Heart right ventricle (tissue), 16 donors: ENCODE measurements at regions not wholly inside any gene's neighbourhood (a gene's known extent, or its start where the extent isn't known, plus 50 kb on each side); places are given as distances from the start of the nearest gene placed in this dataset.

Source experiments
- ATAC-seq, 8 donors: fragments of 200-7000 bp; cut with Tn5 transposase; one replicate each; pipeline ENCODE4 v1.9.1; 2020; ENCODE audit warnings: mild to moderate bottlenecking in 8 of 8, moderate library complexity in 8 of 8, moderate number of reproducible peaks in 1 of 8
- DNase-seq, 2 donors: peaks; one replicate each; pipeline ENCODE4 v3.0.0-alpha.2; 2020
- H3K27ac ChIP-seq, 10 donors: fragments of 200-600 bp; sonication (generic) in 2 of 10; one replicate each; pipeline versions ENCODE4 v1.5.0 to v1.8.0; 2020 to 2022; ENCODE audit warnings: mild to moderate bottlenecking in 3 of 10
- H3K27me3 ChIP-seq, 7 donors: fragments of 200-600 bp; one replicate each; pipeline ENCODE4 v1.8.0; 2021 to 2022; ENCODE audit warnings: mild to moderate bottlenecking in 2 of 7
- H3K36me3 ChIP-seq, 9 donors: fragments of 200-600 bp; sonication (generic) in 1 of 9; one replicate each; pipeline versions ENCODE4 v1.5.0 to v1.8.0; 2020 to 2022; ENCODE audit warnings: mild to moderate bottlenecking in 2 of 9
- H3K4me1 ChIP-seq, 9 donors: fragments of 200-600 bp; sonication (generic) in 1 of 9; one replicate each; pipeline versions ENCODE4 v1.5.0 to v1.8.0; 2020 to 2022; ENCODE audit warnings: mild to moderate bottlenecking in 4 of 9
- H3K4me3 ChIP-seq, 10 donors: fragments of 200-600 bp; sonication (generic) in 2 of 10; one replicate each; pipeline versions ENCODE4 v1.5.0 to v1.8.0; 2020 to 2022; ENCODE audit warnings: mild to moderate bottlenecking in 7 of 10, moderate library complexity in 2 of 10
- H3K9me3 ChIP-seq, 11 donors: fragments of 200-600 bp in 10 of 11; sonication (generic) in 2 of 11; one replicate each; pipeline versions ENCODE4 v1.5.0 to v1.8.0; 2013 to 2022; ENCODE audit warnings: mild to moderate bottlenecking in 2 of 11, control low read depth in 1 of 11, moderate library complexity in 1 of 11
- WGBS, 2 donors: extraction: QIAGEN DNeasy Blood & Tissue Kit; methylation state at CpG; one replicate each; pipeline ENCODE4 v1.1.7; 2013; ENCODE audit warnings: inconsistent platforms in 1 of 2; 5-methylcytosine and 5-hydroxymethylcytosine counted together
- intact Hi-C, 10 donors: fragments of 100-400 bp; cut with DNase I; formaldehyde crosslinking; loops; one replicate each; pipeline versions ENCODE4 v1.11.1 to v1.14.2; 2022
- TF ChIP-seq, protein P1 (sequence below), 9 donors: fragments of 200-600 bp; sonication (generic) in 2 of 9; IDR thresholded peaks; one replicate each; pipeline versions ENCODE4 v1.5.0 to v1.8.0; 2021 to 2022; ENCODE audit warnings: antibody characterized with exemption in 9 of 9, mild to moderate bottlenecking in 5 of 9, moderate library complexity in 1 of 9
- donor health status: Arrhythmogenic right ventricular cardiomyopathy.
- donor health status: ischemic (EF 13 %, LVEDD 7.1; RV severe dilation, severe dysfunction).
- donor health status: healthy with polysubstance abuse.
- donor health status: DM: no; HTN: yes; CAD: no.
- donor health status: DM: no; HTN: no; CAD: no.
- donor health status: ischemic (EF 25% LVEDD 6.9; RV normal size, moderate dysfunction).
- donor health status: ischemic (EF 25% LVEDD 5.7; RV mildly dilated, moderate dysfunction).
- donor health status: healthy.
- donor health status: DM: yes; HTN: yes; CAD: no.
- donor health status: Ischemic cardiomyopathy.
- donor health status: ischemic (EF 35%, LVEDD 5.7; RV mildly dilated, moderate dysfunction).
- donor health status: nonischemic (EF 11% LVEDD 7.7; RV severe dilation, severe dysfunction).
- donor health status: DM: yes; HTN: yes; CAD: no.
- donor health status: PGD.
- donor health status: ischemic (EF 29% LVEDD 5.4; RV normal size, mild dysfunction).
- donor health status: nonischemic (EF 23%, LVEDD 6.1; RV moderate dilation, normal function).

- no peak overlapping the region for H3K4me3 ChIP-seq
- DNase-seq (no peak), ATAC-seq (no peak)
- no peaks in the 10 kb centered on the region for H3K9me3 ChIP-seq
- no peaks in the 10 kb centered on the region for H3K36me3 ChIP-seq
- H3K27me3 ChIP-seq: peaks cover 0 to 45% (median 30%) of the 10 kb centered on the region in 7 donors
- H3K27ac ChIP-seq: no peak overlapping the region
- 41 to 46% methylated on average over 6 of the region's 6 CpGs for WGBS, 2 donors
- H3K4me1 ChIP-seq: no peaks in the 10 kb centered on the region
- intact Hi-C loops: no loop called here
- TF ChIP-seq, protein P1, sequence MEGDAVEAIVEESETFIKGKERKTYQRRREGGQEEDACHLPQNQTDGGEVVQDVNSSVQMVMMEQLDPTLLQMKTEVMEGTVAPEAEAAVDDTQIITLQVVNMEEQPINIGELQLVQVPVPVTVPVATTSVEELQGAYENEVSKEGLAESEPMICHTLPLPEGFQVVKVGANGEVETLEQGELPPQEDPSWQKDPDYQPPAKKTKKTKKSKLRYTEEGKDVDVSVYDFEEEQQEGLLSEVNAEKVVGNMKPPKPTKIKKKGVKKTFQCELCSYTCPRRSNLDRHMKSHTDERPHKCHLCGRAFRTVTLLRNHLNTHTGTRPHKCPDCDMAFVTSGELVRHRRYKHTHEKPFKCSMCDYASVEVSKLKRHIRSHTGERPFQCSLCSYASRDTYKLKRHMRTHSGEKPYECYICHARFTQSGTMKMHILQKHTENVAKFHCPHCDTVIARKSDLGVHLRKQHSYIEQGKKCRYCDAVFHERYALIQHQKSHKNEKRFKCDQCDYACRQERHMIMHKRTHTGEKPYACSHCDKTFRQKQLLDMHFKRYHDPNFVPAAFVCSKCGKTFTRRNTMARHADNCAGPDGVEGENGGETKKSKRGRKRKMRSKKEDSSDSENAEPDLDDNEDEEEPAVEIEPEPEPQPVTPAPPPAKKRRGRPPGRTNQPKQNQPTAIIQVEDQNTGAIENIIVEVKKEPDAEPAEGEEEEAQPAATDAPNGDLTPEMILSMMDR (IDR thresholded peaks at IDR 0.05): no peak
Observed at GRCh38 chr1:38546636-38547035, 312.9 kb downstream of the RRAGC start.

- TF ChIP-seq, protein P1 (IDR thresholded peaks at IDR 0.05): no peak
- no peak for DNase-seq
- H3K27me3 ChIP-seq: peaks cover 0 to 59% (median 17%) of the 10 kb centered on the region in 7 donors
Observed at GRCh38 chr1:38541223-38541622, 318.3 kb downstream of the RRAGC start.

DNA sequence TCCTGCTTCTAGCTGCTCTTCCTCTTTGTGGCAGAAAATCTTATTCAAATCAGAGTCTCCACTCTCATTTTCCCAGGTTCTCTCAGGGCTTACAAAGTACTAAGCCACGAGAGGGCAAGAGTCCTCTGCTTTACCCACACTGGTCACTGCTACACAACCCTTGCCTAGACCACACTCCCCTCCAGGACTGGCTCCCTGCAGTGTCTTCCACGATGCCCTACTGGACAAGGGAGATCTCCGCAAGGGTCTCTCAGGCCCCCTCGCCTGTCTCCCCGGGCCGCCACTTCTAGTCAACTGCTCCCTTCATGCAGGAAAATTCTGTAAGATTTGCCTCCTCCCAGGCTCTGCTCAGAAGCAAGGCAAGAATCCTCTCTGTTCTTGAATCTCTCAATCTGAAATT lies 319.6 kb downstream of the RRAGC start:
- intact Hi-C loops: no loop called here
- 58 to 59% methylated on average over 6 of the region's 6 CpGs for WGBS, 2 donors
- no peak for DNase-seq

More at GRCh38 chr1:38541223-38541622, 318.3 kb downstream of the RRAGC start:
- intact Hi-C loops: no loop called here
- H3K36me3 ChIP-seq: no peaks in the 10 kb centered on the region
- 67 to 76% methylated on average over 4 of the region's 4 CpGs for WGBS, 2 donors
- ATAC-seq: no peak
- H3K9me3 ChIP-seq: no peaks in the 10 kb centered on the region
- no peak overlapping the region for H3K4me3 ChIP-seq
- no peaks in the 10 kb centered on the region for H3K4me1 ChIP-seq
- H3K27ac ChIP-seq: no peak overlapping the region

GRCh38 chr1:38538834-38539233 lies 320.7 kb downstream of the RRAGC start:
- no peaks in the 10 kb centered on the region for H3K36me3 ChIP-seq
- 46 to 61% methylated on average over 4 of the region's 4 CpGs for WGBS, 2 donors
- no peaks in the 10 kb centered on the region for H3K4me1 ChIP-seq
- no peaks in the 10 kb centered on the region for H3K9me3 ChIP-seq
- H3K4me3 ChIP-seq: no peak overlapping the region
- DNase-seq (no peak), ATAC-seq (no peak)
- H3K27ac ChIP-seq: no peak overlapping the region
- TF ChIP-seq, protein P1 (IDR thresholded peaks at IDR 0.05): no peak
- peaks cover 0 to 70% (median 24%) of the 10 kb centered on the region in 7 donors for H3K27me3 ChIP-seq
- intact Hi-C loops: no loop called here

More for the DNA sequence above, 319.6 kb downstream of the RRAGC start:
- Histone ChIP-seq H3K9me3 (no peaks in the 10 kb centered on the region), H3K27ac (no peak overlapping the region), H3K36me3 (no peaks in the 10 kb centered on the region), H3K4me3 (no peak overlapping the region), H3K27me3 (peaks cover 0 to 64% (median 24%) of the 10 kb centered on the region in 7 donors), H3K4me1 (no peaks in the 10 kb centered on the region)
- ATAC-seq: no peak
- TF ChIP-seq, protein P1 (IDR thresholded peaks at IDR 0.05): no peak
